Astrocyte (in vitro differentiated cells and primary cell): ENCODE measurements at regions not wholly inside any gene's neighbourhood (a gene's known extent, or its start where the extent isn't known, plus 50 kb on each side); places are given as distances from the start of the nearest gene placed in this dataset.

Source experiments
- DNase-seq: peaks from one replicate; pipeline ENCODE4 v3.0.0-alpha.2; 2010; ENCODE audit warnings: low read depth
- FAIRE-seq: peaks from 2 replicates; lab custom pipeline; 2011; peaks lifted over from hg19 to GRCh38; lab: Jason Lieb, UNC
- H2AFZ ChIP-seq: 2 replicates; pipeline ENCODE4 v1.6.0; 2012; ENCODE audit warnings: low read depth, low read length, inconsistent platforms
- H3K27ac ChIP-seq: 2 replicates; pipeline ENCODE4 v1.5.1; 2011; ENCODE audit warnings: low read depth, low read length, inconsistent platforms
- H3K27me3 ChIP-seq: 2 replicates; pipeline ENCODE4 v1.6.0; 2011; ENCODE audit warnings: low read length, inconsistent platforms; ENCODE audit not compliant: insufficient read depth
- H3K36me3 ChIP-seq: 2 replicates; pipeline ENCODE4 v1.5.1; 2011; ENCODE audit warnings: low read length, inconsistent platforms; ENCODE audit not compliant: insufficient read depth
- H3K4me1 ChIP-seq: 2 replicates; pipeline ENCODE4 v1.5.1; 2011; ENCODE audit warnings: low read length, inconsistent platforms; ENCODE audit not compliant: insufficient read depth
- H3K4me2 ChIP-seq: 2 replicates; pipeline ENCODE4 v1.6.0; 2012; ENCODE audit warnings: low read length, inconsistent platforms
- H3K4me3 ChIP-seq: 2 replicates; pipeline ENCODE4 v1.5.1; 2011; ENCODE audit warnings: low read depth, mild to moderate bottlenecking, low read length, inconsistent platforms; ENCODE audit not compliant: insufficient read depth
- H3K79me2 ChIP-seq: 2 replicates; pipeline ENCODE4 v1.6.0; 2012; ENCODE audit warnings: mild to moderate bottlenecking, low read length, inconsistent platforms; ENCODE audit not compliant: insufficient read depth
- H3K9ac ChIP-seq: 2 replicates; pipeline ENCODE4 v1.6.0; 2012; ENCODE audit warnings: mild to moderate bottlenecking, low read length, inconsistent platforms
- H3K9me3 ChIP-seq: 2 replicates; pipeline ENCODE4 v1.5.1; 2012; ENCODE audit warnings: low read depth, mild to moderate bottlenecking, low read length, inconsistent platforms; ENCODE audit not compliant: insufficient read depth
- H4K20me1 ChIP-seq: 2 replicates; pipeline ENCODE4 v1.6.0; 2012; ENCODE audit warnings: low read length, inconsistent platforms; ENCODE audit not compliant: insufficient read depth
- H3K27ac Mint-ChIP-seq: one replicate; pipeline ENCODE4 v1.8.0; 2021; ENCODE audit warnings: mild to moderate bottlenecking, mixed read lengths; ENCODE audit not compliant: unreplicated experiment
- H3K27me3 Mint-ChIP-seq: one replicate; pipeline ENCODE4 v1.8.0; 2021; ENCODE audit warnings: low read depth, mixed read lengths; ENCODE audit not compliant: unreplicated experiment
- H3K36me3 Mint-ChIP-seq: one replicate; pipeline ENCODE4 v1.8.0; 2021; ENCODE audit warnings: low read depth, mixed read lengths; ENCODE audit not compliant: unreplicated experiment
- H3K4me1 Mint-ChIP-seq: one replicate; pipeline ENCODE4 v1.8.0; 2021; ENCODE audit warnings: low read depth, mixed read lengths; ENCODE audit not compliant: unreplicated experiment
- H3K4me3 Mint-ChIP-seq: one replicate; pipeline ENCODE4 v1.8.0; 2021; ENCODE audit warnings: mild to moderate bottlenecking, moderate library complexity, mixed read lengths; ENCODE audit not compliant: unreplicated experiment
- H3K9me3 Mint-ChIP-seq: one replicate; pipeline ENCODE4 v1.8.0; 2021; ENCODE audit warnings: mild to moderate bottlenecking, mixed read lengths; ENCODE audit not compliant: unreplicated experiment
- CTCF ChIP-seq: IDR thresholded peaks from 2 replicates; pipeline ENCODE4 v1.5.1; 2011; ENCODE audit warnings: low read depth, mild to moderate bottlenecking, inconsistent platforms, low read length, moderate library complexity; ENCODE audit not compliant: insufficient read depth
- EZH2 ChIP-seq: IDR thresholded peaks from 2 replicates; pipeline ENCODE4 v1.6.1; 2012; ENCODE audit warnings: mild to moderate bottlenecking, low read length, inconsistent platforms; ENCODE audit not compliant: insufficient read depth

- FAIRE-seq, result no peak
- Mint-ChIP-seq H3K4me3 (no peak overlapping the region), H3K36me3 (no peaks in the 10 kb centered on the region), H3K9me3 (peaks cover 4% of the 10 kb centered on the region), H3K27ac (no peak overlapping the region), H3K4me1 (no peaks in the 10 kb centered on the region), H3K27me3 (peaks cover 51% of the 10 kb centered on the region)
- Histone ChIP-seq H3K36me3 (no peaks in the 10 kb centered on the region), H3K9ac (peak overlapping the region; percentile 78), H2AFZ (no peak overlapping the region), H3K27me3 (peaks cover 6% of the 10 kb centered on the region), H3K4me1 (peaks cover 9% of the 10 kb centered on the region), H4K20me1 (no peaks in the 10 kb centered on the region), H3K27ac (no peak overlapping the region), H3K4me3 (no peak overlapping the region), H3K4me2 (no peak overlapping the region), H3K9me3 (no peaks in the 10 kb centered on the region), H3K79me2 (no peaks in the 10 kb centered on the region)
- DNase-seq, result no peak
- TF ChIP-seq CTCF (no peak), EZH2 (no peak)
Measured at GRCh38 chr21:43360441-43361126, 66.3 kb downstream of the SIK1 start.

- Mint-ChIP-seq H3K27me3 (peaks cover 49% of the 10 kb centered on the region), H3K4me1 (no peaks in the 10 kb centered on the region), H3K9me3 (peaks cover 4% of the 10 kb centered on the region), H3K27ac (no peak overlapping the region), H3K36me3 (no peaks in the 10 kb centered on the region), H3K4me3 (no peak overlapping the region)
- no peak for FAIRE-seq
- DNase-seq, result no peak
- Histone ChIP-seq H2AFZ (no peak overlapping the region), H3K4me2 (no peak overlapping the region), H3K36me3 (no peaks in the 10 kb centered on the region), H3K4me3 (no peak overlapping the region), H3K4me1 (peaks cover 9% of the 10 kb centered on the region), H3K9me3 (no peaks in the 10 kb centered on the region), H3K9ac (no peak overlapping the region), H3K27ac (no peak overlapping the region), H4K20me1 (no peaks in the 10 kb centered on the region), H3K27me3 (peaks cover 9% of the 10 kb centered on the region), H3K79me2 (no peaks in the 10 kb centered on the region)
- no peak for TF ChIP-seq EZH2
- no peak for TF ChIP-seq CTCF
Measured at GRCh38 chr21:43358940-43359822, 67.8 kb downstream of the SIK1 start.
